Skeletal muscle satellite cell (primary cell): ENCODE measurements at regions not wholly inside any gene's neighbourhood (a gene's known extent, or its start where the extent isn't known, plus 50 kb on each side); places are given as distances from the start of the nearest gene placed in this dataset.

ENCODE experiments used
- H3K27me3 ChIP-seq: 2 replicates; pipeline ENCODE4 v1.7.0; 2013; ENCODE audit warnings: low read length; ENCODE audit not compliant: control insufficient read depth, insufficient read depth
- H3K36me3 ChIP-seq: 2 replicates; pipeline ENCODE4 v1.7.0; 2013; ENCODE audit warnings: mild to moderate bottlenecking, control low read depth, low read length; ENCODE audit not compliant: insufficient read depth
- H3K4me1 ChIP-seq: 2 replicates; pipeline ENCODE4 v1.7.0; 2013; ENCODE audit warnings: low read length; ENCODE audit not compliant: control insufficient read depth, insufficient read depth
- H3K4me2 ChIP-seq: 2 replicates; pipeline ENCODE4 v1.7.0; 2013; ENCODE audit warnings: mild to moderate bottlenecking, low read length
- H3K4me3 ChIP-seq: 2 replicates; pipeline ENCODE4 v1.7.0; 2013; ENCODE audit warnings: low read length
- H3K9ac ChIP-seq: 2 replicates; pipeline ENCODE4 v1.7.0; 2013; ENCODE audit warnings: mild to moderate bottlenecking, low read depth, low read length, moderate library complexity
- H3K9me3 ChIP-seq: replicated peaks from 2 replicates; pipeline ENCODE4 v1.7.0; 2013; ENCODE audit warnings: mild to moderate bottlenecking, control low read depth, low read length

- Histone ChIP-seq H3K4me2 (no peak overlapping the region), H3K9ac (no peak overlapping the region), H3K27me3 (no peaks in the 10 kb centered on the region), H3K9me3 (no peaks in the 10 kb centered on the region), H3K4me1 (no peaks in the 10 kb centered on the region), H3K4me3 (no peak overlapping the region), H3K36me3 (no peaks in the 10 kb centered on the region)
Measured at GRCh38 chr12:84661786-84662185, 250.8 kb downstream of the SLC6A15 start.

- H3K4me3 ChIP-seq = no peak overlapping the region
- H3K9ac ChIP-seq = no peak overlapping the region
- H3K36me3 ChIP-seq = no peaks in the 10 kb centered on the region
- H3K4me2 ChIP-seq = no peak overlapping the region
- no peaks in the 10 kb centered on the region for H3K9me3 ChIP-seq
- no peaks in the 10 kb centered on the region for H3K4me1 ChIP-seq
- no peaks in the 10 kb centered on the region for H3K27me3 ChIP-seq
Measured at GRCh38 chr12:84660139-84660538, 252.5 kb downstream of the SLC6A15 start.

- Histone ChIP-seq H3K4me3 (no peak overlapping the region), H3K4me1 (no peaks in the 10 kb centered on the region), H3K9me3 (no peaks in the 10 kb centered on the region), H3K27me3 (no peaks in the 10 kb centered on the region), H3K36me3 (no peaks in the 10 kb centered on the region), H3K4me2 (no peak overlapping the region), H3K9ac (no peak overlapping the region)
Measured at GRCh38 chr12:84658877-84659276, 253.7 kb downstream of the SLC6A15 start.

- Histone ChIP-seq H3K36me3 (no peaks in the 10 kb centered on the region), H3K4me1 (no peaks in the 10 kb centered on the region), H3K4me2 (no peak overlapping the region), H3K4me3 (no peak overlapping the region), H3K9me3 (no peaks in the 10 kb centered on the region), H3K9ac (no peak overlapping the region), H3K27me3 (no peaks in the 10 kb centered on the region)
Measured at GRCh38 chr12:84656705-84657104, 255.9 kb downstream of the SLC6A15 start.

GRCh38 chr12:84653482-84653881, 259.1 kb downstream of the SLC6A15 start:
- no peaks in the 10 kb centered on the region for H3K9me3 ChIP-seq
- no peak overlapping the region for H3K4me3 ChIP-seq
- H3K4me2 ChIP-seq = no peak overlapping the region
- no peaks in the 10 kb centered on the region for H3K4me1 ChIP-seq
- no peaks in the 10 kb centered on the region for H3K36me3 ChIP-seq
- no peak overlapping the region for H3K9ac ChIP-seq
- no peaks in the 10 kb centered on the region for H3K27me3 ChIP-seq

GRCh38 chr12:84648425-84648824, 264.2 kb downstream of the SLC6A15 start:
- no peaks in the 10 kb centered on the region for H3K36me3 ChIP-seq
- H3K27me3 ChIP-seq = no peaks in the 10 kb centered on the region
- H3K4me1 ChIP-seq = no peaks in the 10 kb centered on the region
- no peak overlapping the region for H3K9ac ChIP-seq
- no peaks in the 10 kb centered on the region for H3K9me3 ChIP-seq
- no peak overlapping the region for H3K4me2 ChIP-seq
- H3K4me3 ChIP-seq = no peak overlapping the region

GRCh38 chr12:84644908-84645307, 267.7 kb downstream of the SLC6A15 start:
- Histone ChIP-seq H3K36me3 (no peaks in the 10 kb centered on the region), H3K4me3 (no peak overlapping the region), H3K4me1 (no peaks in the 10 kb centered on the region), H3K27me3 (no peaks in the 10 kb centered on the region), H3K4me2 (no peak overlapping the region), H3K9me3 (no peaks in the 10 kb centered on the region), H3K9ac (no peak overlapping the region)

GRCh38 chr12:84643993-84644392, 268.6 kb downstream of the SLC6A15 start:
- Histone ChIP-seq H3K4me1 (no peaks in the 10 kb centered on the region), H3K4me2 (no peak overlapping the region), H3K4me3 (no peak overlapping the region), H3K27me3 (no peaks in the 10 kb centered on the region), H3K9ac (no peak overlapping the region), H3K36me3 (no peaks in the 10 kb centered on the region), H3K9me3 (no peaks in the 10 kb centered on the region)

- Histone ChIP-seq H3K4me2 (no peak overlapping the region), H3K27me3 (no peaks in the 10 kb centered on the region), H3K4me3 (no peak overlapping the region), H3K36me3 (no peaks in the 10 kb centered on the region), H3K9me3 (no peaks in the 10 kb centered on the region), H3K9ac (no peak overlapping the region), H3K4me1 (peaks cover 3% of the 10 kb centered on the region)
Measured at GRCh38 chr12:84641940-84642545, 270.6 kb downstream of the SLC6A15 start.

GRCh38 chr12:84638811-84639368, 273.7 kb downstream of the SLC6A15 start:
- no peak overlapping the region for H3K9ac ChIP-seq
- no peaks in the 10 kb centered on the region for H3K9me3 ChIP-seq
- H3K27me3 ChIP-seq = no peaks in the 10 kb centered on the region
- no peak overlapping the region for H3K4me3 ChIP-seq
- H3K4me1 ChIP-seq = peaks cover 8% of the 10 kb centered on the region
- H3K4me2 ChIP-seq = no peak overlapping the region
- H3K36me3 ChIP-seq = no peaks in the 10 kb centered on the region

- H3K27me3 ChIP-seq = no peaks in the 10 kb centered on the region
- peaks cover 8% of the 10 kb centered on the region for H3K4me1 ChIP-seq
- H3K36me3 ChIP-seq = no peaks in the 10 kb centered on the region
- H3K4me2 ChIP-seq = no peak overlapping the region
- H3K9ac ChIP-seq = no peak overlapping the region
- no peak overlapping the region for H3K4me3 ChIP-seq
- no peaks in the 10 kb centered on the region for H3K9me3 ChIP-seq
Measured at GRCh38 chr12:84637926-84638325, 274.7 kb downstream of the SLC6A15 start.

GRCh38 chr12:84636801-84637290, 275.8 kb downstream of the SLC6A15 start:
- Histone ChIP-seq H3K9me3 (no peaks in the 10 kb centered on the region), H3K4me1 (peaks cover 8% of the 10 kb centered on the region), H3K4me2 (no peak overlapping the region)

More at GRCh38 chr12:84636801-84637290, 275.8 kb downstream of the SLC6A15 start:
- Histone ChIP-seq H3K9ac (no peak overlapping the region), H3K4me3 (no peak overlapping the region), H3K27me3 (no peaks in the 10 kb centered on the region), H3K36me3 (no peaks in the 10 kb centered on the region)
